GM12878 (cell line): ENCODE measurements at regions not wholly inside any gene's neighbourhood (a gene's known extent, or its start where the extent isn't known, plus 50 kb on each side); places are given as distances from the start of the nearest gene placed in this dataset.

Experiments
- ATAC-seq: fragments of 200-7000 bp; cut with Tn5 transposase; 3 replicates; pipeline ENCODE4 v1.9.1; 2020; ENCODE audit warnings: mild to moderate bottlenecking, moderate library complexity
- BruUV-seq: library from RNA; stranded (reverse); fragments of 400-500 nt; replicated peaks from 2 replicates; lab custom pipeline; 2021; lab: Mats Ljungman, UMichigan
- CTCF ChIA-PET: fragments of 300-600 bp; sonication (Branson Sonifier 250); formaldehyde crosslinking; extraction: SDS; loops from one replicate; lab custom pipeline; 2021; ENCODE audit warnings: inconsistent platforms; lab: Yijun Ruan, JAX
- POLR2A ChIA-PET: fragments of 350-600 bp; formaldehyde crosslinking; extraction: SDS; loops from one replicate; lab custom pipeline; 2021; ENCODE audit warnings: inconsistent platforms; lab: Charles Lee
- RAD21 ChIA-PET: fragments of 300-600 bp; sonication (Branson Sonifier 250); formaldehyde crosslinking; loops from one replicate; lab custom pipeline; 2023; ENCODE audit warnings: antibody characterized with exemption; ENCODE audit not compliant: unreplicated experiment; lab: Charles Lee
- SMC1A ChIA-PET: fragments of 300-600 bp; sonication (Branson Sonifier 250); formaldehyde crosslinking; loops from one replicate; lab custom pipeline; 2023; ENCODE audit not compliant: unreplicated experiment, uncharacterized antibody; lab: Charles Lee
- DNase-seq: peaks from one replicate; pipeline ENCODE4 v3.0.0-alpha.2; 2011; ENCODE audit warnings: low read depth, low spot score
- FAIRE-seq: peaks from 3 replicates; lab custom pipeline; 2011; peaks lifted over from hg19 to GRCh38; lab: Jason Lieb, UNC
- H2AFZ ChIP-seq: 2 replicates; pipeline ENCODE4 v1.6.0; 2011; ENCODE audit warnings: low read depth, low read length, control low read depth; ENCODE audit not compliant: control insufficient read depth
- H3K27ac ChIP-seq: 2 replicates; pipeline ENCODE4 v1.5.1; 2011; ENCODE audit warnings: control low read depth; ENCODE audit not compliant: control insufficient read depth, insufficient read depth
- H3K27me3 ChIP-seq, 2 experiments: replicated peaks in 1 of 2; 2 replicates each; pipeline versions ENCODE4 v1.6.0 to v1.6.1; 2011; ENCODE audit warnings: low read length in 1 of 2; ENCODE audit not compliant: control insufficient read depth in 2 of 2, insufficient read depth in 2 of 2
- H3K36me3 ChIP-seq, 2 experiments: 2 replicates each; pipeline ENCODE4 v1.5.1; 2011; ENCODE audit warnings: low read length in 1 of 2; ENCODE audit not compliant: control insufficient read depth in 2 of 2, insufficient read depth in 2 of 2
- H3K4me1 ChIP-seq: 2 replicates; pipeline ENCODE4 v1.6.1; 2011; ENCODE audit warnings: mild to moderate bottlenecking, low read length, moderate library complexity, mixed read lengths; ENCODE audit not compliant: control insufficient read depth, insufficient read depth
- H3K4me2 ChIP-seq: 2 replicates; pipeline ENCODE4 v1.6.0; 2011; ENCODE audit warnings: control low read depth; ENCODE audit not compliant: control insufficient read depth, insufficient read depth
- H3K4me3 ChIP-seq: fragments of 200-600 bp; sonication (generic); 2 replicates; pipeline ENCODE4 v1.5.1; 2016
- H3K79me2 ChIP-seq: 2 replicates; pipeline ENCODE4 v1.6.0; 2011; ENCODE audit warnings: low read length; ENCODE audit not compliant: control insufficient read depth, insufficient read depth
- H3K9ac ChIP-seq: 2 replicates; pipeline ENCODE4 v1.8.0; 2011; ENCODE audit warnings: low read length, control low read depth, mixed read lengths; ENCODE audit not compliant: control insufficient read depth, insufficient read depth
- H3K9me3 ChIP-seq: replicated peaks from 3 replicates; pipeline ENCODE4 v1.5.1; 2011; ENCODE audit warnings: mild to moderate bottlenecking, low read length; ENCODE audit not compliant: control insufficient read depth, insufficient read depth
- H4K20me1 ChIP-seq: 2 replicates; pipeline ENCODE4 v1.6.0; 2011; ENCODE audit not compliant: control insufficient read depth, insufficient read depth
- BRCA1 ChIP-seq: IDR thresholded peaks from 2 replicates; pipeline ENCODE4 v1.6.1; 2011; ENCODE audit warnings: low read depth, low read length, improper control_type of control experiment
- EED ChIP-seq: sonication (generic); IDR thresholded peaks from 2 replicates; pipeline ENCODE4 v1.6.1; 2016; ENCODE audit warnings: antibody characterized with exemption, low read depth
- ESRRA ChIP-seq: IDR thresholded peaks from 2 replicates; pipeline ENCODE4 v1.6.1; 2012; ENCODE audit warnings: mild to moderate bottlenecking, low read length, improper control_type of control experiment
- IKZF2 ChIP-seq, 2 experiments: fragments of 450-650 bp; IDR thresholded peaks; 2 replicates each; pipeline ENCODE4 v1.6.1; 2017; ENCODE audit warnings: mild to moderate bottlenecking in 2 of 2, moderate library complexity in 2 of 2
- MYC ChIP-seq: IDR thresholded peaks from 2 replicates; pipeline ENCODE4 v1.6.1; 2011; ENCODE audit warnings: mild to moderate bottlenecking, low read length, moderate library complexity, inconsistent platforms; ENCODE audit not compliant: insufficient read depth, insufficient replicate concordance, insufficient read length, severe bottlenecking
- NFYB ChIP-seq: IDR thresholded peaks from 2 replicates; pipeline ENCODE4 v1.6.1; 2011; ENCODE audit warnings: low read depth, mild to moderate bottlenecking, low read length, improper control_type of control experiment, moderate library complexity; ENCODE audit not compliant: insufficient read depth
- NR2F1 ChIP-seq: fragments of 450-650 bp; conservative IDR thresholded peaks from 2 replicates; pipeline ENCODE4 v1.6.1; 2017; ENCODE audit warnings: mild to moderate bottlenecking
- RAD21 ChIP-seq: IDR thresholded peaks from 2 replicates; pipeline ENCODE4 v1.6.1; 2011; ENCODE audit warnings: mild to moderate bottlenecking, low read depth, low read length, moderate library complexity; ENCODE audit not compliant: insufficient read depth
- SIN3A ChIP-seq: IDR thresholded peaks from 2 replicates; pipeline ENCODE4 v1.6.1; 2012; ENCODE audit warnings: low read depth, low read length, improper control_type of control experiment
- SUZ12 ChIP-seq: fragments of 200-600 bp; sonication (generic); IDR thresholded peaks from one replicate; pipeline ENCODE4 v1.6.1; 2018; ENCODE audit warnings: antibody characterized with exemption, mild to moderate bottlenecking; ENCODE audit not compliant: unreplicated experiment
- USF2 ChIP-seq: IDR thresholded peaks from 2 replicates; pipeline ENCODE4 v1.6.1; 2011; ENCODE audit warnings: low read depth, low read length, improper control_type of control experiment, borderline replicate concordance
- ZNF592 ChIP-seq: fragments of 450-650 bp; IDR thresholded peaks from 2 replicates; pipeline ENCODE4 v1.6.1; 2017; ENCODE audit warnings: mild to moderate bottlenecking, moderate library complexity
- ZZZ3 ChIP-seq: IDR thresholded peaks from 2 replicates; pipeline ENCODE4 v1.6.1; 2011; ENCODE audit warnings: low read depth; ENCODE audit not compliant: control insufficient read depth, insufficient read length
- WGBS: methylation state at CpG from one replicate; pipeline ENCODE4 v1.1.6; 2016; ENCODE audit warnings: low lambda C conversion rate; ENCODE audit not compliant: insufficient replicate concordance, insufficient coverage; ENCODE audit errors: missing lambda C conversion rate; 5-methylcytosine and 5-hydroxymethylcytosine counted together
- in situ Hi-C: fragments of 300-500 bp; cut with MboI; formaldehyde crosslinking; loops from 9 replicates; pipeline ENCODE4 v1.14.3; 2018; ENCODE audit warnings: mixed read lengths
- intact Hi-C: fragments of 100-400 bp; cut with micrococcal nuclease; formaldehyde crosslinking; loops from one replicate; pipeline ENCODE4 v1.14.2; 2022; ENCODE audit not compliant: unreplicated experiment
- TF ChIP-seq, protein P1 (sequence below): IDR thresholded peaks from 2 replicates; pipeline ENCODE4 v1.6.1; 2012; ENCODE audit warnings: low read depth, low read length, improper control_type of control experiment
- TF ChIP-seq, protein P2 (sequence below): fragments of 450-650 bp; formaldehyde crosslinking; IDR thresholded peaks from 2 replicates; pipeline ENCODE4 v1.5.0; 2022; ENCODE audit warnings: mild to moderate bottlenecking, missing genetic modification characterization

DNA sequence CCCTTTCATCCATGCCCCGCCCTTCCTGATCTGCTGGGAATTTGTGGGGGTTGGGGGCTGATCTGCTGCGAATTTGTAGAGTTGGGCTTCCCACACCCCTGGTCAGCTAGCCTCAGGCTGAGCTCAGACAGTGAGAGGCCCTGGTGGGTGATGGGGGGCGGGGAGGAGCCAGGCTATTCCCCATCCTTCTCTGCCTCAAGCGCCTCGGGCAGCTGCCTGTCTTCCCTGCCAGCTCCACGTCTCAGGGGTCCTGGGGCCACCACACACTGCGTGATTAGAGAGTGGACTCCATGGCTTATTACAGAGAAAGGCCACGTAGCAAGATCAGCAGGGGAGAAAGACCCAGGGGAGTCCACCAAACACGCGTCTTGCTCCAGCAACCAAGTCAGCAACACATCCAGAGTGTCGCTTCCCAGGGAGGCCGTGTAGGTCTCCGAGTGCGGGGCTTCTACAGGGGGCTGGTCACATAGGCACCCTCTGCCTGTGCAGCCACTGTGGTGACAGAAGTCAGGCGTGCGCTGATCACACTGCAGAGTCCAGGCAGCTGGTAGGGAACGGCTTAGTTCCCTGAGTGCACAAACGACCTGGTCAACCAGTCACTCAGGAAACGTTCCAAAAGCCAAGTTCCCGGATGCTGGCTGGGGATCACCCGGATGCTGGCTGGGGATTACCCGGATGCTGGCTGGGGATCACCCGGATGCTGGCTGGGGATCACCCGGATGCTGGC lies 254.4 kb upstream of the SFSWAP start (continued):
- no peak for TF ChIP-seq ESRRA
- TF ChIP-seq, protein P1, sequence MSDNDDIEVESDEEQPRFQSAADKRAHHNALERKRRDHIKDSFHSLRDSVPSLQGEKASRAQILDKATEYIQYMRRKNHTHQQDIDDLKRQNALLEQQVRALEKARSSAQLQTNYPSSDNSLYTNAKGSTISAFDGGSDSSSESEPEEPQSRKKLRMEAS: no peak
- TF ChIP-seq SUZ12: no peak
- TF ChIP-seq IKZF2 (IDR thresholded peaks at IDR 0.05): no peak
- no peak for TF ChIP-seq MYC
- TF ChIP-seq ZZZ3: no peak

DNA sequence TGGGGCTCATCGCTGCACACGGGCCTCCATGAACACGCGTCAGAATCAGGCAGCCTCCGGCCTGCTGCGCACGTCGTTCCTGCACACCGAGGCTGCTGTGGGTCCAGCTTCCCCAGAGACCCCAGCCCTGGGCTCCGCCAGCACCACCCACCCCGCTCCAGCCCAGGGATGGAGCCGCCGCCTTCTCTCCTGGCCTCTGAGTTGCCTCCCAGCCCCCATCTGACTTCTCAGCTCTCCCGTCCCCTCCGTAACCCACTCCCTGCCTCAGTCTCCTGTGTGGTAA lies 253.9 kb upstream of the SFSWAP start:
- POLR2A ChIA-PET: no interaction called here
- H3K9ac ChIP-seq: no peak overlapping the region
- ATAC-seq: no peak
- no peak for TF ChIP-seq NR2F1
- TF ChIP-seq USF2: no peak
- no peak for TF ChIP-seq ZNF592
- TF ChIP-seq, protein P2, sequence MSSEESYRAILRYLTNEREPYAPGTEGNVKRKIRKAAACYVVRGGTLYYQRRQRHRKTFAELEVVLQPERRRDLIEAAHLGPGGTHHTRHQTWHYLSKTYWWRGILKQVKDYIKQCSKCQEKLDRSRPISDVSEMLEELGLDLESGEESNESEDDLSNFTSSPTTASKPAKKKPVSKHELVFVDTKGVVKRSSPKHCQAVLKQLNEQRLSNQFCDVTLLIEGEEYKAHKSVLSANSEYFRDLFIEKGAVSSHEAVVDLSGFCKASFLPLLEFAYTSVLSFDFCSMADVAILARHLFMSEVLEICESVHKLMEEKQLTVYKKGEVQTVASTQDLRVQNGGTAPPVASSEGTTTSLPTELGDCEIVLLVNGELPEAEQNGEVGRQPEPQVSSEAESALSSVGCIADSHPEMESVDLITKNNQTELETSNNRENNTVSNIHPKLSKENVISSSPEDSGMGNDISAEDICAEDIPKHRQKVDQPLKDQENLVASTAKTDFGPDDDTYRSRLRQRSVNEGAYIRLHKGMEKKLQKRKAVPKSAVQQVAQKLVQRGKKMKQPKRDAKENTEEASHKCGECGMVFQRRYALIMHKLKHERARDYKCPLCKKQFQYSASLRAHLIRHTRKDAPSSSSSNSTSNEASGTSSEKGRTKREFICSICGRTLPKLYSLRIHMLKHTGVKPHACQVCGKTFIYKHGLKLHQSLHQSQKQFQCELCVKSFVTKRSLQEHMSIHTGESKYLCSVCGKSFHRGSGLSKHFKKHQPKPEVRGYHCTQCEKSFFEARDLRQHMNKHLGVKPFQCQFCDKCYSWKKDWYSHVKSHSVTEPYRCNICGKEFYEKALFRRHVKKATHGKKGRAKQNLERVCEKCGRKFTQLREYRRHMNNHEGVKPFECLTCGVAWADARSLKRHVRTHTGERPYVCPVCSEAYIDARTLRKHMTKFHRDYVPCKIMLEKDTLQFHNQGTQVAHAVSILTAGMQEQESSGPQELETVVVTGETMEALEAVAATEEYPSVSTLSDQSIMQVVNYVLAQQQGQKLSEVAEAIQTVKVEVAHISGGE (CRISPR knock-in tag): no peak
- TF ChIP-seq RAD21: no peak
- no peak for TF ChIP-seq SIN3A
- TF ChIP-seq NFYB: no peak
- no peak for TF ChIP-seq BRCA1
- TF ChIP-seq EED: no peak

More for the DNA sequence above, 253.9 kb upstream of the SFSWAP start:
- no peaks in the 10 kb centered on the region for H4K20me1 ChIP-seq
- H3K9me3 ChIP-seq: no peaks in the 10 kb centered on the region
- H3K4me1 ChIP-seq: no peaks in the 10 kb centered on the region
- ChIA-PET RAD21 (no interaction called here), CTCF (no interaction called here), SMC1A (no interaction called here)
- H3K27ac ChIP-seq: no peak overlapping the region
- BruUV-seq: no TSS peak
- H3K4me3 ChIP-seq: no peak overlapping the region
- H3K36me3 ChIP-seq: no peaks in the 10 kb centered on the region
- H2AFZ ChIP-seq: no peak overlapping the region
- peaks cover 0 to 2% of the 10 kb centered on the region in 2 experiments; a peak in 1 of 4 replicates for H3K27me3 ChIP-seq
- intact Hi-C loops (loop anchor here (10.0 kb wide), 1 partner anchor 312 kb away; no protein-coding TSS in a partner anchor), in situ Hi-C loops (no loop called here)
- 57% methylated on average over 15 of the region's 15 CpGs for WGBS
- no peak overlapping the region for H3K4me2 ChIP-seq
- H3K79me2 ChIP-seq: no peaks in the 10 kb centered on the region
- FAIRE-seq (no peak), DNase-seq (no peak)
